Stimulated activated memory B cell treated with anti-CD40 and anti-IgM and Interleukin-4, amounts not matched to agents 10 μg/mL and 1 μg/mL and 100 μg/mL, for 72 hours (primary cell): ENCODE measurements at regions not wholly inside any gene's neighbourhood (a gene's known extent, or its start where the extent isn't known, plus 50 kb on each side); places are given as distances from the start of the nearest gene placed in this dataset.
"Not testable (repeated sequence)": the region's sequence is repeated elsewhere in the genome, so short reads cannot be mapped to it uniquely, and the experiment has no call there.

Experiments used
- ATAC-seq: fragments of 150-1000 bp; cut with Tn5 transposase; 2 replicates; pipeline ENCODE4 v1.10.0; 2021
- H3K27ac Mint-ChIP-seq: one replicate; pipeline ENCODE4 v1.8.0; 2022; ENCODE audit warnings: mild to moderate bottlenecking, mixed read lengths
- H3K27me3 Mint-ChIP-seq: one replicate; pipeline ENCODE4 v1.8.0; 2022; ENCODE audit warnings: mixed read lengths
- H3K36me3 Mint-ChIP-seq: one replicate; pipeline ENCODE4 v1.8.0; 2022; ENCODE audit warnings: mixed read lengths
- H3K4me1 Mint-ChIP-seq: one replicate; pipeline ENCODE4 v1.8.0; 2022; ENCODE audit warnings: mixed read lengths
- H3K4me3 Mint-ChIP-seq: one replicate; pipeline ENCODE4 v1.8.0; 2022; ENCODE audit warnings: mild to moderate bottlenecking, moderate library complexity, mixed read lengths
- H3K9me3 Mint-ChIP-seq: one replicate; pipeline ENCODE4 v1.8.0; 2022; ENCODE audit warnings: mixed read lengths

GRCh38 chr1:95731466-95731865, 497.5 kb downstream of the RWDD3 start:
- no peak overlapping the region for H3K4me3 Mint-ChIP-seq
- H3K27ac Mint-ChIP-seq = no peak overlapping the region
- no peaks in the 10 kb centered on the region for H3K36me3 Mint-ChIP-seq
- peaks cover 11% of the 10 kb centered on the region for H3K9me3 Mint-ChIP-seq
- H3K27me3 Mint-ChIP-seq = no peaks in the 10 kb centered on the region
- ATAC-seq = no peak
- H3K4me1 Mint-ChIP-seq = no peaks in the 10 kb centered on the region

GRCh38 chr1:95733031-95733430, 499.0 kb downstream of the RWDD3 start:
- no peaks in the 10 kb centered on the region for H3K27me3 Mint-ChIP-seq

DNA sequence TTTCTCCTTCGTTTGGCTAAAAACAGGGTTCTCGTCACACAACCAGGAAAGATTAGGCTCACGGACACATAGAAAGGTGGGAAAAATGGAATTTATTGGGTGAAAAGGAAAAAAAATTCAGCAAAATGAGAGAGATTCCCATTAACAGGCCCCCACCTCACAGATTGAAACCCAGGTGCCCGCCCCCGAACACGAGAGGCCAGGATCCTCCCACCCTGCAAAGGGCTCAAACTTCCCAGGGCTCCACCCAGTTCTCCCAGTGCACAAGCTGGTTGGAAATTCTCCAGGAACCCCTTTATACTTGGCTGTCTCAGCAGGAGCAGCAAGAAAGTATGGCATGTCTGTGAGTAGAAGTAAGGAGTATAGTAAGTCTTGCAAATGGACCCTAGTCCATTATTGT, 499.7 kb downstream of the RWDD3 start:
- Mint-ChIP-seq H3K36me3 (no peaks in the 10 kb centered on the region), H3K9me3 (peaks cover 14% of the 10 kb centered on the region), H3K4me3 (no peak overlapping the region), H3K4me1 (no peaks in the 10 kb centered on the region), H3K27ac (no peak overlapping the region), H3K27me3 (no peaks in the 10 kb centered on the region)
- no peak for ATAC-seq

More at GRCh38 chr1:95733031-95733430, 499.0 kb downstream of the RWDD3 start:
- no peak for ATAC-seq
- Mint-ChIP-seq H3K36me3 (no peaks in the 10 kb centered on the region), H3K4me1 (no peaks in the 10 kb centered on the region), H3K27ac (no peak overlapping the region), H3K4me3 (no peak overlapping the region), H3K9me3 (peaks cover 14% of the 10 kb centered on the region)

DNA sequence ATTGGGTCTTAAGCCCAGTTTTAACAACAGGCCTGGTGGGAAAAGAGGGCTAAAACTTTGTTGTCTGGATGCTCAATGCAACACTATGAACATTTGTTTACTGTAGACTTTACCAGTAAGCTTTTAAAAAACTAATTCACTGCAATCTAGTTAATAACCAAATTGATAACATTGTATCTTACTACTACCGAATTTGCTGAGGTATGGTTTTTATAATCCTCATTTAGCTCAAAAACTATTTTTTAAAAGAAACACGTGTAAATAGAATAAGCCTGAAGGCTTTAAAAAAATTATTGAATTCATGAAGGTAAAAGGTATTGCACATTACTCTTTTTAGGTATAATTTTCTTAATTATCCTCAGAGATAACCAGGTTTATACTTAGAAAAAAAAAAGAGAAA, 500.6 kb downstream of the RWDD3 start:
- Mint-ChIP-seq H3K27ac (no peak overlapping the region), H3K9me3 (peaks cover 14% of the 10 kb centered on the region), H3K4me1 (no peaks in the 10 kb centered on the region), H3K27me3 (no peaks in the 10 kb centered on the region), H3K36me3 (no peaks in the 10 kb centered on the region), H3K4me3 (no peak overlapping the region)
- ATAC-seq = no peak

- Mint-ChIP-seq H3K27ac (no peak overlapping the region), H3K36me3 (no peaks in the 10 kb centered on the region), H3K9me3 (peaks cover 6% of the 10 kb centered on the region), H3K4me3 (no peak overlapping the region), H3K4me1 (no peaks in the 10 kb centered on the region), H3K27me3 (no peaks in the 10 kb centered on the region)
- ATAC-seq = no peak
Measured at GRCh38 chr1:95742591-95743089, 508.6 kb downstream of the RWDD3 start.

DNA sequence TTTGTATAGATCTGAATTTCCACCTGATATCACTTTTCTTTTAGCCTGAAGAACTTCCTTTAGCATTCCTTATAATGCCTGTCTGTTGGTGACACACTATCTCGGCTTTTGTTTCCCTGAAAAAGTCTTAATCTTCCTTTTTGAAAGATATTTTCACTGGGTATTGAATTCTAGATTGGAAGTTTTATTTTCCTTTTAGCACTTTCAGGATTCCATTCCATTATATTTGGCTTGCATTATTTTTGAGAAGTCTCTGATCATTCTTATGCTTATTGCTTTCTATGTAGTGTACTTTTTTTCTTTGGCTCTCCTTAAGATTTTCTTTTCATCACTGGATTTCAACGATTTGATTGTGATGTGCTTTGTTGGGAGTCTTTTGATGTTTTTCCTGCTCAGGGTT, 510.7 kb downstream of the RWDD3 start:
- H3K36me3 Mint-ChIP-seq = no peaks in the 10 kb centered on the region
- H3K27ac Mint-ChIP-seq = no peak overlapping the region
- no peak for ATAC-seq
- H3K4me1 Mint-ChIP-seq = no peaks in the 10 kb centered on the region
- H3K27me3 Mint-ChIP-seq = no peaks in the 10 kb centered on the region
- H3K4me3 Mint-ChIP-seq = no peak overlapping the region
- H3K9me3 Mint-ChIP-seq = peaks cover 6% of the 10 kb centered on the region

DNA sequence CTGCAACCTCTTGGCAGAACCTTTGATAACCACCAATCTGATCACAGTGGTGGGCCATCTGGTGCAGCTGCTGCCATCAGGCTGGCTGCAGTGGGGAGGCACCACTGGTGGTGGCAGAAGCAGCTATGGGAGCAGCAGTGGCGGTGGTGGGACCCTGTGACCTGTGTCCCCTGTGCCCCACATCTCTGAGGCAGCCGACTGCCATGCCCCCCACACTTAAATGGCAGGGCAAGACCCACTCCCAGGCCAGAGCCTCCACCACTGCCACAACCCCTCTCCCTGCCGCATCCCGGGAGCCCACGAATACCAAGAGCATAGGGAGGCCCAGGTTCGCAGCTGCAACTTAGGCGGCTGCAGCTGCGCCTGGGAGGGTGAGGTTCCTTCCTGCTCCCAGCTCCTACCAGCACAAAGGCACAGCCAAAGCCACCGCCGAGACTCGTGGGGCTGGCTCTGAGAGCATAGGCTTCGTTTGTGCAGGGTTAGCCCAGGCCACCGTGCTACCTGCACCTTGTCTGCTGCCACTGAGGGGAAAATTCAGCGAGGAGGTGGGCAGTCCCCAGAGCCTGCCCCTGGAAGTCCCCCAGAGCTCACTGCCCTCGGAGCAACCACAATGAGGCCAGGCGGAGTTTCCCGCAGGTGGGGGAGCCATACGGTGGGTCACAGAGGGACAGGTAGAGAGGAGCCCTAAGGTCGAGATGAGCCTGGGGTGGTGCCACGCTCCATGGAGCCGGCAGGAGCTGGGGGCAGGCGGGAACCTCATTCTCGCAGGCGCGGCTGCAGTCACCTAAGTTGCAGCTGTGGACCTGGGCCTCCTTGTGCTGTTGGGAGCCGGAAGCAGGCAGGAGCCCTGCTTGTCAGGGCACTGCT, 518.7 kb downstream of the RWDD3 start:
- Mint-ChIP-seq H3K27ac (no peak overlapping the region), H3K36me3 (no peaks in the 10 kb centered on the region), H3K9me3 (peaks cover 13% of the 10 kb centered on the region), H3K4me1 (no peaks in the 10 kb centered on the region), H3K27me3 (no peaks in the 10 kb centered on the region), H3K4me3 (no peak overlapping the region)
- ATAC-seq = no peak

GRCh38 chr1:95753382-95754016, 519.5 kb downstream of the RWDD3 start:
- Mint-ChIP-seq H3K36me3 (no peaks in the 10 kb centered on the region), H3K4me3 (no peak overlapping the region), H3K27ac (no peak overlapping the region), H3K4me1 (no peaks in the 10 kb centered on the region), H3K27me3 (no peaks in the 10 kb centered on the region), H3K9me3 (peaks cover 13% of the 10 kb centered on the region)
- no peak for ATAC-seq

GRCh38 chr1:95754412-95754811, 520.4 kb downstream of the RWDD3 start:
- Mint-ChIP-seq H3K36me3 (no peaks in the 10 kb centered on the region), H3K9me3 (peaks cover 16% of the 10 kb centered on the region), H3K4me3 (no peak overlapping the region), H3K4me1 (no peaks in the 10 kb centered on the region), H3K27ac (no peak overlapping the region), H3K27me3 (no peaks in the 10 kb centered on the region)
- no peak for ATAC-seq

DNA sequence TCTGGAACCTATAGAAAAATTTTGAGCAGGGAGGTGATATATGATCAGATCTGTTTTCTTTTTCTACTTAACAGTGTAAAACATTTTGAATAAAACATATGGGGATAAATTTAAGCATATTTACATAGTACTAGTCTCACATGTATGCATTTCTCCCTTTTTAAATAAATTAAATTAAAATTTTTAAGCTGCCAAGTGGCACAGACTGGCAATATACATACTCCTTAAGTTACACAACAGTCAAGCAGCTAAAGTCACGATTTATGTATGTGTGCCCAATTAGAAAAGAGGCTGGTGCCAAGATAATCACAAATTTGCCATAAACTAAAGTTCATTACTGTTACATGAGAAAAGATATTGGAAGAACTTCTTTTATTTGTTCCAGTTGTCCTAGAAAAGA, 532.0 kb downstream of the RWDD3 start:
- Mint-ChIP-seq H3K4me1 (no peaks in the 10 kb centered on the region), H3K36me3 (no peaks in the 10 kb centered on the region), H3K4me3 (no peak overlapping the region), H3K27ac (no peak overlapping the region), H3K27me3 (no peaks in the 10 kb centered on the region), H3K9me3 (peaks cover 3% of the 10 kb centered on the region)
- ATAC-seq = no peak

- Mint-ChIP-seq H3K4me1 (no peaks in the 10 kb centered on the region), H3K9me3 (no peaks in the 10 kb centered on the region), H3K27me3 (no peaks in the 10 kb centered on the region), H3K4me3 (no peak overlapping the region), H3K36me3 (no peaks in the 10 kb centered on the region), H3K27ac (no peak overlapping the region)
- no peak for ATAC-seq
Measured at GRCh38 chr1:95770581-95770980, 536.6 kb downstream of the RWDD3 start.

DNA sequence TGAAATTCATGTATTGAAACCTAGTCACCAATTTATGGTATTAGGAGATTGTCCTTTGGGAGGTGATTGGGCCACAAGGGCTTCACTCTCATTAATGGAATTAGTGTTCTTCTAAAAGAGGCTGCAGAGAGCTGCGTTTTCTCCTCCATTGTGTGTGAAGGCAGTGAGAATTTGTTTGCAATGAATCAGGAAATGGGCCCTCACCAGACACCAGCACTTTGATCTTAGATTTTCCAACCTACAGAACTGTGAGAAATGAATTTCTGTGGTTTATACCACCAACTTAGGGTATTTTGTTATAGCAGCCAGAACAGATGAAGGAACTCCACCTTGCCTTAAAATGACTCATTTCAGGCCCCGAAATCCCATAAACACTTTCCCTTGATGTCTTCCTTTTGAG, 544.2 kb downstream of the RWDD3 start:
- Mint-ChIP-seq H3K9me3 (peaks cover 4% of the 10 kb centered on the region), H3K27ac (no peak overlapping the region), H3K4me1 (no peaks in the 10 kb centered on the region), H3K4me3 (no peak overlapping the region), H3K36me3 (no peaks in the 10 kb centered on the region), H3K27me3 (no peaks in the 10 kb centered on the region)
- ATAC-seq = no peak

- H3K9me3 Mint-ChIP-seq = peaks cover 7% of the 10 kb centered on the region
- no peak overlapping the region for H3K27ac Mint-ChIP-seq
Measured at GRCh38 chr1:95780836-95781235, 546.8 kb downstream of the RWDD3 start.

DNA sequence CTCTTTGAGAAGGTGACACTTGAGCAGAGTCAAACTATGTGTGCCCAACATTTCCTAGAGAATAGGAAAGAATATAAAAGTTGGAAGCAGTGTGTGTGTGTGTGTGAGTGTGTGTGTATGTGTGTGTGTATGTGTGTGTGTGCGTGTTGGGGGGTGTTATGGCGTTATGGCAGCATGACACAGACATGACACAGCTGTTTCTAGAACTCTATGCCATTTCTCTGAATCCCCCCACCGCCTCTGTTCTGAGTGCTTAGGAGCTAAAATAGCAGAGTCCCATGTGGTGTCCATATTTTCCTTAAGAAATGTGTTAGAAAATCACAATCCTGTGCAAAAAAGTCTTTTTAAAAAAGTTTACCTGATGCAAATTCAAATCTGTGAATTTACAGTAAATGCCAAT, 556.1 kb downstream of the RWDD3 start:
- ATAC-seq = no peak
- H3K4me3 Mint-ChIP-seq = no peak overlapping the region

More at GRCh38 chr1:95780836-95781235, 546.8 kb downstream of the RWDD3 start:
- ATAC-seq = no peak
- H3K4me3 Mint-ChIP-seq = no peak overlapping the region
- H3K36me3 Mint-ChIP-seq = no peaks in the 10 kb centered on the region
- no peaks in the 10 kb centered on the region for H3K4me1 Mint-ChIP-seq
- H3K27me3 Mint-ChIP-seq = no peaks in the 10 kb centered on the region

GRCh38 chr1:95793893-95794292, 559.9 kb downstream of the RWDD3 start:
- H3K9me3 Mint-ChIP-seq = peaks cover 10% of the 10 kb centered on the region
- H3K36me3 Mint-ChIP-seq = no peaks in the 10 kb centered on the region
- no peak for ATAC-seq
- no peak overlapping the region for H3K27ac Mint-ChIP-seq
- no peaks in the 10 kb centered on the region for H3K4me1 Mint-ChIP-seq
- no peaks in the 10 kb centered on the region for H3K27me3 Mint-ChIP-seq
- H3K4me3 Mint-ChIP-seq = no peak overlapping the region

More for the DNA sequence above, 556.1 kb downstream of the RWDD3 start:
- H3K36me3 Mint-ChIP-seq = no peaks in the 10 kb centered on the region
- no peaks in the 10 kb centered on the region for H3K4me1 Mint-ChIP-seq
- H3K27ac Mint-ChIP-seq = no peak overlapping the region
- H3K27me3 Mint-ChIP-seq = no peaks in the 10 kb centered on the region
- peaks cover 7% of the 10 kb centered on the region for H3K9me3 Mint-ChIP-seq

DNA sequence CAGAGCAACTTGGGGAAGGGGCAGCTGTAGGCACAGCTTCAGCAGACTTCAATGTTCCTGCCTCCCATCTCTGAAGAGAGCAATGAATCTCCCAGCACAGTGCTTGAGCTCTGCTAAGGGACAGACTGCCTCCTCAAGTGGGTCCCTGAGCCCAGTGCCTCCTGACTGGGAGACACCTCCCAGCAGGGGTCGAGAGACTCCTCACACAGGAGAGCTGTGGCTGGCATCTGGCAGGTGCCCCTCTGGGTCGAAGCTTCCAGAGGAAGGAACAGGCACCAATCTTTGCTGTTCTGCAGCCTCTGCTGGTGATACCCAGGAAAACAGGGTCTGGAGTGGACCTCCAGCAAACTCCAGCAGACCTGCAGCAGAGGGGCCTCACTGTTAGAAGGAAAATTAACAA, 563.8 kb downstream of the RWDD3 start:
- H3K27ac Mint-ChIP-seq, H3K27me3 Mint-ChIP-seq, ATAC-seq, H3K9me3 Mint-ChIP-seq, H3K4me1 Mint-ChIP-seq, H3K4me3 Mint-ChIP-seq, H3K36me3 Mint-ChIP-seq: not testable (repeated sequence)
